HG03354 (cell line): ENCODE measurements at regions not wholly inside any gene's neighbourhood (a gene's known extent, or its start where the extent isn't known, plus 50 kb on each side); places are given as distances from the start of the nearest gene placed in this dataset.

Experiments
- ATAC-seq: cut with Tn5 transposase; IDR thresholded peaks from one replicate; pipeline ENCODE4 v1.9.1; 2021; ENCODE audit warnings: mild to moderate bottlenecking; ENCODE audit not compliant: unreplicated experiment, poor library complexity, severe bottlenecking

GRCh38 chr5:21694567-21694966 lies 1158.6 kb downstream of the CDH12 start:
- no peak for ATAC-seq

- ATAC-seq, result no peak
Measured at GRCh38 chr5:21693591-21693990, 1159.6 kb downstream of the CDH12 start.

GRCh38 chr5:21689587-21689986 lies 1163.6 kb downstream of the CDH12 start:
- ATAC-seq, result no peak

GRCh38 chr5:21688655-21689054 lies 1164.5 kb downstream of the CDH12 start:
- no peak for ATAC-seq

- no peak for ATAC-seq
Measured at GRCh38 chr5:21687621-21688020, 1165.5 kb downstream of the CDH12 start.

GRCh38 chr5:21686706-21687105 lies 1166.4 kb downstream of the CDH12 start:
- ATAC-seq, result no peak

GRCh38 chr5:21685522-21685921 lies 1167.6 kb downstream of the CDH12 start:
- ATAC-seq, result no peak

GRCh38 chr5:21684992-21685391 lies 1168.2 kb downstream of the CDH12 start:
- ATAC-seq, result no peak

GRCh38 chr5:21681911-21682310 lies 1171.2 kb downstream of the CDH12 start:
- no peak for ATAC-seq

GRCh38 chr5:21680641-21681040 lies 1172.5 kb downstream of the CDH12 start:
- ATAC-seq, result no peak

- no peak for ATAC-seq
Measured at GRCh38 chr5:21680196-21680595, 1172.9 kb downstream of the CDH12 start.

GRCh38 chr5:21678526-21678925 lies 1174.6 kb downstream of the CDH12 start:
- ATAC-seq, result no peak

GRCh38 chr5:21672911-21673310 lies 1180.2 kb downstream of the CDH12 start:
- no peak for ATAC-seq

GRCh38 chr5:21672360-21672759 lies 1180.8 kb downstream of the CDH12 start:
- ATAC-seq, result no peak

- no peak for ATAC-seq
Measured at GRCh38 chr5:21665524-21665923, 1187.6 kb downstream of the CDH12 start.

GRCh38 chr5:21663082-21663481 lies 1190.1 kb downstream of the CDH12 start:
- no peak for ATAC-seq

- no peak for ATAC-seq
Measured at GRCh38 chr5:21661184-21661583, 1192.0 kb downstream of the CDH12 start.

- no peak for ATAC-seq
Measured at GRCh38 chr5:21654556-21654955, 1198.6 kb downstream of the CDH12 start.

- no peak for ATAC-seq
Measured at GRCh38 chr5:21649969-21650368, 1203.2 kb downstream of the CDH12 start.

- ATAC-seq, result no peak
Measured at GRCh38 chr5:21646469-21646868, 1206.7 kb downstream of the CDH12 start.

- no peak for ATAC-seq
Measured at GRCh38 chr5:21644032-21644431, 1209.1 kb downstream of the CDH12 start.

GRCh38 chr5:21642312-21642711 lies 1210.8 kb downstream of the CDH12 start:
- ATAC-seq, result no peak

- no peak for ATAC-seq
Measured at GRCh38 chr5:21623831-21624230, 1229.3 kb downstream of the CDH12 start.
